Mucosa of descending colon (tissue), 3 donors: ENCODE measurements at regions not wholly inside any gene's neighbourhood (a gene's known extent, or its start where the extent isn't known, plus 50 kb on each side); places are given as distances from the start of the nearest gene placed in this dataset.
A peak's percentile ranks its signal among the peaks of the same experiment; 100 is the strongest.

Source experiments
- ATAC-seq: fragments of 200-7000 bp; cut with Tn5 transposase; one replicate; pipeline ENCODE4 v1.9.1; 2020; ENCODE audit warnings: mild to moderate bottlenecking, moderate library complexity
- DNase-seq, 3 donors: peaks; one replicate each; pipeline ENCODE4 v3.0.0-alpha.2; 2020
- H3K36me3 ChIP-seq: fragments of 200-600 bp; one replicate; pipeline ENCODE4 v1.8.0; 2021; ENCODE audit warnings: low read depth, mild to moderate bottlenecking
- H3K4me1 ChIP-seq: fragments of 200-600 bp; one replicate; pipeline ENCODE4 v1.8.0; 2021; ENCODE audit warnings: low read depth, mild to moderate bottlenecking
- H3K4me3 ChIP-seq: fragments of 200-600 bp; one replicate; pipeline ENCODE4 v1.8.0; 2021; ENCODE audit warnings: mild to moderate bottlenecking
- H3K9me3 ChIP-seq: fragments of 200-600 bp; one replicate; pipeline ENCODE4 v1.8.0; 2021; ENCODE audit warnings: mild to moderate bottlenecking
- intact Hi-C, 2 donors: fragments of 100-400 bp; cut with DNase I in 1 of 2; cut with micrococcal nuclease in 1 of 2; formaldehyde crosslinking; loops; one replicate each; pipeline versions ENCODE4 v1.11.0 to v1.11.1; 2022; cut with DNase I, micrococcal nuclease
- TF ChIP-seq, protein P1 (sequence below): fragments of 200-600 bp; IDR thresholded peaks from one replicate; pipeline ENCODE4 v1.8.0; 2022; ENCODE audit warnings: antibody characterized with exemption, mild to moderate bottlenecking
- donor health status: DM: no; HTN: no; CAD: no; lungs with moderate emphysema.
- donor health status: DM: no; HTN: no; CAD: no.
- donor health status: DM: no; HTN: yes; CAD: no.

DNA sequence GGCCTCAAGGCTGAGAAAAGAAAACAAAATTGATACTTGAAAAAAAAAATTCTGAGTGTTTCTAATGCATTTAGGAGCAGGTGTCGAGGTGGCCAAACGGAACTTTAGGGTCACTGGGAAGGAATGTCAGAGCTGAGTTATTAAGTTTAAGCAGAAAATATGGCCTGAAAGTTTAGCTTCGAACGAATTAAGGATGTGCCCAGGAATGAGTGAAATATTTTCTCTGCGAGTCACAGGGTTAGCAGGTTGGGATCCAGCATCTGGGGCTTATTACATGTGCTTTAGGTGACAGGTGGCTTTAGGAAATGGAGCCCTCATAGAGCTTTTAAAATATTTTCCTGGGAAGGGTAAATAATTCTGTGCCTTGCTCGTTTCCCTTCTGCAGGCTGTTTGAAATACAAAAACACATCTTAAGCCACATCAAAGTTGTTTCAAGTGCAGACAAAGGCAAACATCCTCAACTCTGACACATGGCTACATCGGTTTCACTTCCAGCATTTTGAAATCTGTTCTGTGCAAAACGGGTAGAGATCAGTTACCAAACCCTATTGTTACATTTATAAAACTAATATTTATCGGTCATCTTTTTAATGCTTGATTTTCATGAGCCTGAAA, 143.1 kb upstream of the ARRDC4 start:
- TF ChIP-seq, protein P1, sequence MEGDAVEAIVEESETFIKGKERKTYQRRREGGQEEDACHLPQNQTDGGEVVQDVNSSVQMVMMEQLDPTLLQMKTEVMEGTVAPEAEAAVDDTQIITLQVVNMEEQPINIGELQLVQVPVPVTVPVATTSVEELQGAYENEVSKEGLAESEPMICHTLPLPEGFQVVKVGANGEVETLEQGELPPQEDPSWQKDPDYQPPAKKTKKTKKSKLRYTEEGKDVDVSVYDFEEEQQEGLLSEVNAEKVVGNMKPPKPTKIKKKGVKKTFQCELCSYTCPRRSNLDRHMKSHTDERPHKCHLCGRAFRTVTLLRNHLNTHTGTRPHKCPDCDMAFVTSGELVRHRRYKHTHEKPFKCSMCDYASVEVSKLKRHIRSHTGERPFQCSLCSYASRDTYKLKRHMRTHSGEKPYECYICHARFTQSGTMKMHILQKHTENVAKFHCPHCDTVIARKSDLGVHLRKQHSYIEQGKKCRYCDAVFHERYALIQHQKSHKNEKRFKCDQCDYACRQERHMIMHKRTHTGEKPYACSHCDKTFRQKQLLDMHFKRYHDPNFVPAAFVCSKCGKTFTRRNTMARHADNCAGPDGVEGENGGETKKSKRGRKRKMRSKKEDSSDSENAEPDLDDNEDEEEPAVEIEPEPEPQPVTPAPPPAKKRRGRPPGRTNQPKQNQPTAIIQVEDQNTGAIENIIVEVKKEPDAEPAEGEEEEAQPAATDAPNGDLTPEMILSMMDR: no peak
- intact Hi-C loops: no loop called here
- ATAC-seq (no peak), DNase-seq (no peak)
- H3K9me3 ChIP-seq: no peaks in the 10 kb centered on the region
- H3K4me3 ChIP-seq: no peak overlapping the region
- no peaks in the 10 kb centered on the region for H3K4me1 ChIP-seq
- no peaks in the 10 kb centered on the region for H3K36me3 ChIP-seq

DNA sequence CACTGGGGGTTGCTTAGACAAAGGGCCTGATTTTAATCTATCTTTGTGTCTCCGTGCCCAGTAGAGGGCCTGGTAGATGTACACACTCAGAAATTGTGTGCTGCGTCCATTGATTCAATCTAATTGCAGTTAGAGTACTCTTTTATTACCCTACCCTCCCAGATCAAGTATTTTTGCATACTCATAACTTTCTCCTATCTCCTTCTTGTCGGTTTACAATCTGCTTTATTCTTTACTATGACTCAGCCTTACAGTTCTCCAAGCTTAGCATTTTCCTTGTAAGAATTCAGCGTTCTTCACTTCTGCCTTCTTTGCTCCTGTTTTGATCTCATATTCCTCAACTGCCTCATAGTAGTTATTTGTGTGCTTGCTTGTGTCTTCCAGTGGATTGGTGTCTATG, 124.5 kb upstream of the ARRDC4 start:
- TF ChIP-seq, protein P1: no peak
- ATAC-seq (peak; percentile 87), DNase-seq (no peak)
- Histone ChIP-seq H3K4me3 (no peak overlapping the region), H3K9me3 (no peaks in the 10 kb centered on the region), H3K4me1 (no peaks in the 10 kb centered on the region), H3K36me3 (no peaks in the 10 kb centered on the region)
- intact Hi-C loops: no loop called here

DNA sequence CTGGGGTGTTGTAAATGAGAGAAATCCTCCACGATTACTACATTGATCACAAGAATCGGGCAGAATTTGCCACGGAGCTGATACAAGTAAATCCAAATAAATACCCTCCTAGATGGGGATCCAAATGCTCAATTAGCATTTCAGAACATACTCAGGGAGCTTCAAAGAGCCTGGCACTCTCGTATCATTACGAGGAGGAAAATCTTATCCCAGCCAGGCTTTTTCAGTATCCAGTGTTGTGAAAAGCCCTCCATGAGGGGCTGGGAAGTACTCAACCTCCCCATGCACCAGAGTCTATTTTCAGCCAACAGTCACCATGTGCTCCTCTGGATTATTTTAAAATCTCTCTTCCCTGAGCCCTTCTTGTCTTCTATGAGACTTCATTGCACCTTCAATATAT, 122.6 kb upstream of the ARRDC4 start:
- H3K36me3 ChIP-seq: no peaks in the 10 kb centered on the region
- no peaks in the 10 kb centered on the region for H3K9me3 ChIP-seq
- DNase-seq: no peak
- no peaks in the 10 kb centered on the region for H3K4me1 ChIP-seq
- H3K4me3 ChIP-seq: no peak overlapping the region
- intact Hi-C loops: no loop called here
- no peak for ATAC-seq
- TF ChIP-seq, protein P1: no peak

DNA sequence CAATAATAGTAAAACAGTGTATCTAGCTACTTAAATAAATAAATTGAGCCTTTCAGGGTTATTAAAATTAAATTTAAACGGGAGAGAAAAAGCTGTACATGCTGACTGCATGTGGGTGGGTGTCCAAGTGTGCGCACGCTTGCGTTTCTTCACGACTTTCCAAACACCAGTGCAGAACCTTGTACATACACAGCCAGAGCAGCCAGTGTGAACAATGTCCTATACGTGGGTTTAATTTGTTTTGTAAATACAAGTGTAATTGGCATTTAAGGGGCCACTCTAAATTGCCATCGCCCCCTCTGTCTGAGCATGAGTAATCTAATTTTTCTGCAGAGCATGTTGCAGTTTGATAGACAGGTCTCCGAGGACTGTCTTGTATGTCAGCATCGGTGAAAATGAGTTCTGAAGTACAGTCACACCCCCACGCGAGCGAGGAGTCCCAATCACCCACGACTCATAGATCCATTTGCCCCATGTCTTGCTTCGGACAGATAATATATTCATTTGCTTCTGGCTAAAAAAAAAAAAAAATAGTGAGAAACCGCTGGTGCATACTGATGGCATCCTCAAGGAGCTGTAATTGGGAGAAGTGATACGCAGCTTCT, 121.8 kb upstream of the ARRDC4 start:
- no peaks in the 10 kb centered on the region for H3K9me3 ChIP-seq
- intact Hi-C loops: no loop called here
- no peak for DNase-seq
- no peaks in the 10 kb centered on the region for H3K4me1 ChIP-seq
- no peaks in the 10 kb centered on the region for H3K36me3 ChIP-seq
- H3K4me3 ChIP-seq: no peak overlapping the region
- TF ChIP-seq, protein P1: no peak
- ATAC-seq: no peak

DNA sequence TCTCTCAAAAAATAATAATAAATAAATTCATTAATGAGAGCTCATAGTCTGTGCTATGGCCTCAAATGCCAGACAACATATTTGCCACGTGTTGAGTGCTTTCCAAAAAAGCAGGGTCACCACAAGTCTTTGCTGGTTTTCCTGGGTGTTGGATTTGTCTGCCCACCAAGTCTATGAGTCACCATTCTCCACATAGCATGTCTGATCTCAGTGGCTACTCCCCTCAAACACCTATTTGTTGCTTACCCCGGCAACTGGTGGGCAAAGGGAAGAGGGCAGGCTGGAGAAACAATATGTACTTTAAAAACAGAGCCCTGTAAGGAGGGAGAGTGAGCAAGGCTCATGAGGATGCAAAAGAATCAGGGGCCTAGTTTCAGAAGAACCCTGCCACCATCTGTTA, 120.0 kb upstream of the ARRDC4 start:
- Histone ChIP-seq H3K36me3 (no peaks in the 10 kb centered on the region), H3K9me3 (no peaks in the 10 kb centered on the region), H3K4me3 (no peak overlapping the region), H3K4me1 (no peaks in the 10 kb centered on the region)
- intact Hi-C loops: no loop called here
- DNase-seq (no peak), ATAC-seq (no peak)
- TF ChIP-seq, protein P1: no peak
